ENCODE measurements at regions not wholly inside any gene's neighbourhood (a gene's known extent, or its start where the extent isn't known, plus 50 kb on each side); places are given as distances from the start of the nearest gene placed in this dataset.

- no peak overlapping the region for H3K4me3 ChIP-seq (ENCODE audit: low read depth, low read length)
- DNase-seq (ENCODE audit: low read depth) = no peak
- TF ChIP-seq CTCF (conservative IDR thresholded peaks at IDR 0.05; ENCODE audit: low read depth, low read length) = no peak
These were observed 137.8 kb downstream of the ENGASE start for GRCh38 chr17:79212149-79213087.

GRCh38 chr17:79211061-79211770, 136.6 kb downstream of the ENGASE start:
- no peak for DNase-seq (ENCODE audit: low read depth)
- H3K4me3 ChIP-seq (ENCODE audit: low read depth, low read length) = no peak overlapping the region
- no peak for TF ChIP-seq CTCF (conservative IDR thresholded peaks at IDR 0.05; ENCODE audit: low read depth, low read length)

GRCh38 chr17:79210638-79211037, 136.0 kb downstream of the ENGASE start:
- no peak for DNase-seq (ENCODE audit: low read depth)

GRCh38 chr17:79207960-79208359, 133.3 kb downstream of the ENGASE start:
- H3K4me3 ChIP-seq (ENCODE audit: low read depth, low read length) = no peak overlapping the region
- TF ChIP-seq CTCF (conservative IDR thresholded peaks at IDR 0.05; ENCODE audit: low read depth, low read length) = no peak
- no peak for DNase-seq (ENCODE audit: low read depth)

More at GRCh38 chr17:79210638-79211037, 136.0 kb downstream of the ENGASE start:
- no peak for TF ChIP-seq CTCF (conservative IDR thresholded peaks at IDR 0.05; ENCODE audit: low read depth, low read length)
- H3K4me3 ChIP-seq (ENCODE audit: low read depth, low read length) = no peak overlapping the region

- DNase-seq (ENCODE audit: low read depth) = no peak
- TF ChIP-seq CTCF (conservative IDR thresholded peaks at IDR 0.05; ENCODE audit: low read depth, low read length) = no peak
- no peak overlapping the region for H3K4me3 ChIP-seq (ENCODE audit: low read depth, low read length)
These were observed 131.1 kb downstream of the ENGASE start for GRCh38 chr17:79205688-79206205.

GRCh38 chr17:79204261-79204660, 129.6 kb downstream of the ENGASE start:
- no peak overlapping the region for H3K4me3 ChIP-seq (ENCODE audit: low read depth, low read length)
- DNase-seq (ENCODE audit: low read depth) = no peak
- TF ChIP-seq CTCF (conservative IDR thresholded peaks at IDR 0.05; ENCODE audit: low read depth, low read length) = no peak

Data from epithelial cell of proximal tubule (primary cell).